NCI-H526 (cell line): ENCODE measurements at regions not wholly inside any gene's neighbourhood (a gene's known extent, or its start where the extent isn't known, plus 50 kb on each side); places are given as distances from the start of the nearest gene placed in this dataset.

Experiments used
- DNase-seq, 2 experiments: peaks; one replicate each; lab custom pipeline; 2025; lab: John Stamatoyannopoulos, UW

DNA sequence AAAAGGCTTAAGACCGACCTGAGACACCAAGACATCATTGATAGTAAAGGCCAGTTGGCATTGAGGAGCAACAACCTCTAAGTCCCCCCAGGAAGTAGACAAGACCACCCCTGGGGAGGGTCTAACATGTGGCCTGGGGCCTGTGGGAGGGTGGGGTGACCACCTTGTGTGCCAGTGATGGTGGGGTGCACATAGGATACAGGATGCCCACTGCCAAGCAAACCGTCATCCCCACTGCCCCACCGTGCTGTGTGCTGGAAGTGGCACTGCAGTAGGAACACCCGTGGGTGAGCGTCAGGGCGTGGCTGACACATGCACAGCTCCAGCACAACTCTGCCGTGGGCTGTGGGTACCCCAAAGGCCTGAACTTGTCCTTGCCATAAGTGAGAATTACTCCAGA lies 84.3 kb upstream of the LGALSL start:
- DNase-seq, result no peak

DNA sequence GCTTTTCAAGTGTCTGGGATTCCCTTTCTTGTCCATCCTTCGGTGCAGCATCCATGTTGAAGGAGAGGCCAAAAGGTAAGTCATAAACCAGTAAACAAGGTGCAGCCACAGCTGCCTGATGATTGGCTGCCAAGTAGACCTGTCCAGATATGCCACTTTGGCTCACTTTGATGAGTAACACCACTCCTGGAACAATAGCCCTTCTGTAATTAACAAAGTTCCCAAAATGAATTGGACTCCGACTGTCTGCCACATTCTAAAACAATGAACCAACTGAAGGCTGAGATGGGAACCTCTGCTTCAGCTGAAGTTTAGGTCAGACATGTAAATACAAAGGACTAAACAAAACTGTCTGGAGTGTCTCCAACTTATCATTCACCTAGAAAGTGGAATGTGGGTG lies 82.2 kb upstream of the LGALSL start:
- DNase-seq, result no peak

DNA sequence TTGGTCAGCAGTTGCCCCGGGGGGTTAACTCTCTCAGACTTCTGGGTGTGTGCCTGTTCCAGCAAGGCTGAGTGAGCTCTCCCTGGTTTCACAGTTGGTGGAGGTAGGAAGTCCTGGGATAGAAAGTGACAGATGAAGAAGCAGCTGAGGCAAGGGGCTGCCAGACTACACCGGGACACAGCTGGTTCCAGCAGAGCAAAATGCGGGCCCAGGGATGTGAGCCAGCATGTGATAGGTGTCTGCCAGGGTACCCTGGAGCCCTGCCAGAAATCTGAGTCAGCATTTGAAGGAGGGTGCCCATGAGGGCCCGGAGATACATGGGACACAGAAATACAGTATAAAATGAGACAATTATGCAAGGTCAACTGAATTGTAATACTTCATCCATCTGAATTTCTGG lies 79.3 kb upstream of the LGALSL start:
- DNase-seq, result no peak

DNA sequence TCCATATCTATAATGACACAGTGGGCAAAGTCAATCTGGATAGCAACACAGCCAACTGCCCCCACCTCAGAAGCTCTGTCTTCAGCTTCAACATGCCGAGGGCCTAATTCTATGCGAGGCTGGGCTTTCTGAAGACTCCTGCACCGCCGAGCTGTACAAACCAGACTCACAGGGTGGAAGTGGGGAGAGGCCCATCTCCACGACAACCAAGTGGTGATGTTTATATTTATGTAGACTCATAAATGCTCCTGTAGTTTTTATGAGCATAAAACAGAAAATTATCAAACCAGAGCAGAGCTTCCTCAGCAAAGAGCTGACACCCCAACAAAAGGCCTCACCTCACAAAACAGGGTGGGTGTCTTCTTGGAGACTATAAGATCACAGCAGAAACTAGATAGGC lies 77.0 kb upstream of the LGALSL start:
- DNase-seq, result no peak

DNA sequence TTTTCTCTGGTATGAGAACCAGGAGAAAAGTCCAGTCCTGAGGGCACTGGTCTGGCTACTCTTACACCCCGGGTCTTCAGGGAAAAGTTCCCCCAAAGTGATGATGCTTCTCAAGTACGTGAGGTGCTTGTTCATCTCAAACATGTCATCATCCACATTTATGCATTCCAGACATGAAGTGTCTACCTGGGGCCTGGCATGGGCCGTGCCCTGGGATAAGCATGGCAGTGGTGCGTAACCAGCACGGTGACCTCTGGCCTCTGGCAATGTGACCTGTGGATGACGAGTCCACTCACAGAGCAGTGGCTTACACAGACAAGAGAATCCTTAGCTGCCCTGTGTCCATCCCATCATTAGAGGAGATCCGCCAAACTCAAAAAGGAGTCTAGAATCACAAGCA lies 74.8 kb upstream of the LGALSL start:
- DNase-seq, result no peak

DNA sequence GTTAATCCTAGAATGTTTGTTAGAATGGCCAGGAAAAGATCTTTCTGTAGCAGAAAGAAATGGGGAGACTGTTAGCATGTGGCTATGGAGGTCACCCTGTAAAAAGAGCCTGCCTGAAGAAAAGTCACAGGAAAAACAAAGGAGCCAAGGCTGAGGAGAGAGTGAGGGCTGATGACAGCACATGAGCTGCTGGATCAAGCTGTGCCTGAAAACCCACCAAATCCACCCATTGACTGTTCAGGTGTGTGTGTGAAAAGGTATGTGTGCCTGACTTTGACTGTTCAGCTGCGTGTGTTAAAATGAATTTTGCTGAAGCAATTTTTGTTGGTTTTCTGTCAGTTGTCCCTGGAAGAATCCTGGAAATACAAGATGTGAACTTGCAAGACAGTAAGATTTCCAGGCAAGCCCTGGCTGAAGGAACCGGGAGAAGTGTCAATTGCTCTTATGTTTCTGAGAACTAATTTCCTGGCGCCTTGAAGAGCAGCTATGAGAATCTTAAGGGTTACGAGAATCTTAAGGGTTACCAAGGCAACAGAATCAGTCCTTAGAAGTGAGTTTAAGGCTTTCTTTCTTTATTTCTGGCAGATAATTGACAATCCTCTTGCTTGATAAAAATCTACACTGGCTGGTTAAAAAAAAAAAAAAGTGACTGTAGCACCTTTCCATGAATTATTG lies 73.0 kb upstream of the LGALSL start:
- no peak for DNase-seq

DNA sequence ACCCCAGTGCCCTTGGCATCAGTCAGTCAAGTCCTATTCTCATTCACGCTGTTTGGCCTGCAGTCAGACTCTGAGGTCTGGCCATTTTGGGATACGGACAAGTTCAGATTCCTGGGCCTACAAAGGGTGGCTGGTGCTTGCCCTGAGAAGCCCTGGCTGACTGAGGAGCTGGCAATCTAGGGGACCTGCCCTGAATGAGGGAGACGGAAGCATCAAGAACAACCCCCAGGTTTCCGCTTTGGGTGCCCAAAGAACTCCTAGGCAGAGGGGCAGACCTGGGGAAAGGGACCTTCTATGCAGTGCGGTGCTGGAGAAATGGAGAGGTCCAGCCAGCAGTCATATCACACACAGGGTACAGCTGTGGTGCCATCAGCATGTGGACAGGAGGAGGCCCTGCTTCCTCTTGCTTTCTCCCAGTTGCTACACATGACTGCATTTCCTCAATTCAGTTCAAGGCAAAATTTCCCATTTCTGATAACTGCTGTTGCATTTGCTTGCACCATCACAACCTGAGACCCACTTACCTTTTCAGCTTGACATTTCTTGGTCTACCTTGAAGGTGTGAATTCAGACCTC lies 70.9 kb upstream of the LGALSL start:
- no peak for DNase-seq

DNA sequence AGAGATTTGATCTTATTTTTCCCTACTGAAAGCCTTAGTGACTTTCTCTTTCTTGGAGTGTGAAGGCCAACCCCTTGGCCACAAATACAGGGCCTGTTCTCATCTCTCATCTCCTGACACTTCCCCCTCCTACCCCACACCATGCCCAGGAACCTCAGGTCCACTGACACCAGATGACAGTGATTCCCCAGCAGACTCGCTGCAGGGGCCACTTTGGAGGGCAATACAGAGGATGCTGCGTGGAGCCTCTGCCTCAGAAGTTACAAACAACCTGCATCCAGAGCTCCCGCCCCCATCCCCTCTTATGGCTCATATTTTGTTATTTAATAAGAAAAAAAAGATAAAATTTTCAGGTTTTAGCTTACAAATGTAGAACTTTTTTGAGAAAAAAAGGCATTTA lies 70.1 kb upstream of the LGALSL start:
- no peak for DNase-seq

DNA sequence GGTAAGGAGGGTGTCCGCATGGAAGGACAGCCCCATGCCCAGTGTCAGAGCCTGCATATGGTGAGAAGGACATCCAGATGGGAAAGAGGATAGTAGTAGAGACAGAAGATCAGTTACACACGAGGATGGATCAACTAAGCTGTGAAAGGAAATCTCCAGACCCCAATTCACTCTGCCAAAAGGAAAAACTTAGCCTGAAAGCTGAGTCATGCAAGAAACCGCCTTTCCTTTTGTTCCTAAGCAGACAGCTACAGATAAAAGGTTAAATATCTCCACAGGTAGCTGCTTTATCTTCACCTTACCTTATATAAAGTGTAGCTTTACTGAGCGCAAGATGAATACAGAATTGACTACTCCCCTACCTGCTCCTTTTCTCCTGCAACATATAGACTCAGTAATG lies 67.3 kb upstream of the LGALSL start:
- no peak for DNase-seq

DNA sequence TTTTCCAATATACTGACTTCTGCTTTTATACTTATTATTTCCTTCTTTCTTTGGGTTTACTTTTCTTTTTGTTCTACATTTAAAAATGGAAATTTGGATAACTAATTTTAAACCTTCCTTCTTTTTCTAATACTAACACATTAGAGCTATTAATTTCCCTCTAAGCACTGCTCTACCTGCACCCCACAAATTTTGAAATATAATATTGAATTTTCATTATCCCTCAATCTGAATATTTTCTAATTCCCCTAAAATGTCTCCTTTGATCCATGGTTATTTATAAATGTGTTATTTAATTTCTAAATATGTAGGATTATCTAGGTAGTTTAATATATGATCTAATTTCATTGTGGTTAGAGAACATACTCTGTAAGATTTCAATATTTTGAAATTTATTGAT lies 63.4 kb upstream of the LGALSL start:
- DNase-seq, result no peak

DNA sequence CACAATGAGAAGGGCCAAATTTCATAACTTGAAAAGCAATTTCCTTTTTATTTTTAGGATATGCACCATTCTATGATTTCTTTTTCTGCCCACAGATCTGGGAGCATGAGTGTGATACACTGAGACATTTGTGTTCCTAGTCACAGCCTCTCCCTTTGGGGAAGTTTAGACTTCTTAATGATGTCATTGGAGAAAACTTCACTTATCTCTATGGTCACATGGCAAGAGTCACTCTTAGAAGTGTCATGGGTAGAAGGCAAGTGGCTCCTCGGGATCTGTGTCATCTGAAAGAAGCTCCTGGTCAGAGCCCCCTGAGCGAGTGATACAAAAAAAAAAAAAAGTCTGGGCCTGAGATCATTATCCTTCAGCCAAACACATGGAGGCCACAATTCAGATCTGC lies 62.5 kb upstream of the LGALSL start:
- DNase-seq, result no peak

DNA sequence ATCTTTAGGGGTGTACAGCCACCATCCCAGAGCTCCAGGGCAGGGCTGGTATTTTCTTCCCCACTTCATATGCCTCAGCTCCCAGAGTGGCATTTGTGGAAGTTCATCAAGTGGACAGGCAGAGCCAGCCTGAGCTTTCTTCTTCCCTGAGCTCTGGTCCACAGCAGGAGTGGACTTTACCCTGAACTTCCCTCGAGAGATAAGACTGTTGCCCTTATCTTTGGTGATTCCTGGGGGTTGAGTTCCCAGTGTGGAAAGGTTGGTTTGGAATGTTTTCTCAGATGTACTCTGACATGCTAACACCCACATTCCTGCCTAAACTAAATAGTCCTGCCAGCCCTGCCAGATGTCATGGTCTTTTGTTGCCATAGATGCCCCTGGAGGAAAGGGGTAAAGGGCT lies 62.0 kb upstream of the LGALSL start:
- no peak for DNase-seq

DNA sequence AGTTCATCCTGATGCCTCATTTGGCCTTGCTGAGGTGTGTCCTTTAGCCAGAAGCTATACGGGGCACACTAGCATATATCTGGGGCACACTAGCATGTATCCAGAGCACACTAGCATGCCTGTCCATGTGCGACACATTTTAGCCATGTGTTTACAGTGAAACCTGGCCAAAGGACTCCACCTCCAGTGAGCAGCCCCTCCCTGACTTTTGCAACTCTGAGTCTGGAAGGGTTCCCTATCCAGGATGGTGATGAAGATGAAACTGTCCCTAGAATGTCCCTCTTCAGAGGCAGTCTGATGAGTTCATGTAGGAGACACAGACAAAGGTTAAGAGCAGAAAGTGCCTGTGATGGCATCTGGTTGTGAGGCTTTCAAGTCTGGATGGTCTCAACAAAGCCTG lies 61.4 kb upstream of the LGALSL start:
- DNase-seq, result no peak

DNA sequence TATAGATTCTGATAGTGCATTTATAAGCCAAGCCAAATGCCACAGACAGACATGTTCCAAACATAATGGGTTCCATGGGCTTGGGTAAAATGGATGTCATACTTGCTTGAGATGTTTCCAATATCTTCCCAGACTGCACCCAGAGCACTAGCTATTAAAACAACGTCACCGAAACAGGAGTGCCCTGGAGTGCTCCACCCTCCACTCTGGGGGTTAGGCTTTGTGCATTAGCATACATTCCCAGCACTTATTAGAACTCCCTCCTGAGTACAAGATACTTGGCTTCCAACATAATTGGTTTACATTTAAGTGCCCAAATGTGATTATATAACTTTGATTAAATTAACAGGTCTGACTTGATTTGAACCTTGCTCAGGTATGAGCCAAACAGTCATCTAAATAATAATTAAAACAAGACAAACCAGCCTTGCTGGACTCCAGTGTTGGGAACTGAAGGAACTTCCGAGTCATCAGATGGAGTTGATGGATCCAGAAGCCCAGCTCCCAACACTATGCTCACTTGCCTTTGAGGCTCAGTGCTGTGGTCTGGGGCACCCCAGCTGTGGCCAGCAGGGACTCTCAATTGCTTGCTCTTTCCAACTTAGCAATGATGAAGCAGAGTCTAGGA lies 60.5 kb upstream of the LGALSL start:
- no peak for DNase-seq

DNA sequence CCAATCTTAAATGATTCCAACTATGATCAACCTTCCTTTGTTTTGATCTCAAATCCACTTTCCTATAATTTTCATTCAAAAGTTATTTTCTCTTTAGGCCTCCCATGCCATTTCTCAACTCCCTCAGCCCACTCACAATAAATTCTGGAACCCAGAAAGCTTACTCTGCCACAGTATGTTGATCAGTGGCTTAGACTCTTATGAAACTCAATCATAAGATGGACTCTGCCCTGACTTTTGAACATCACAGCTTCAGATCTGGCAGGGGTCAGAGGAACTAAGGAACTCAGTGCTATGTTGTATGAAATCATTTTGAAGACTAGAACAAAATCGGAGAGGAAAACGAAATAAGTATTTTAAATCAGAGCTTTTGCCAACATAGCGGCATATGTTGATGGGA lies 59.8 kb upstream of the LGALSL start:
- no peak for DNase-seq

DNA sequence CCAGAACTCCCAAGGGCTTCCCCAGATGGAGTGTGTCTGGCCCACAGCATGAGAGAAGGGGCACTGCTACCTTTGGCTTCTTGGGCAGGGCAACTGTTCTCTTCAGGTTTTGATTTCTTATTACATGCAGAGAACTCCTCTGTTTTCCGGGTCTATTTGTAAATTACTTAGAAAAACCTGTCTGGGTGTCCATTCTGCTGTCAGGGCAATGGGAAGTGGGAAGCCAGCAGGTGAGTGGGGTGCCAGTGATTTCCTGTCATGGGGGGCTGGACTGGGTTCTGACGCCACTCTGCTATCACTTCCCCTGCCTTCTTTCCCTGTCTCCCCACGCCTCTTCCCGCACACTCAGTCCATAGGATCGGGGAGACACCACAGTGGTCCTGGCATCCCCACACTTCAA lies 58.0 kb upstream of the LGALSL start:
- no peak for DNase-seq

DNA sequence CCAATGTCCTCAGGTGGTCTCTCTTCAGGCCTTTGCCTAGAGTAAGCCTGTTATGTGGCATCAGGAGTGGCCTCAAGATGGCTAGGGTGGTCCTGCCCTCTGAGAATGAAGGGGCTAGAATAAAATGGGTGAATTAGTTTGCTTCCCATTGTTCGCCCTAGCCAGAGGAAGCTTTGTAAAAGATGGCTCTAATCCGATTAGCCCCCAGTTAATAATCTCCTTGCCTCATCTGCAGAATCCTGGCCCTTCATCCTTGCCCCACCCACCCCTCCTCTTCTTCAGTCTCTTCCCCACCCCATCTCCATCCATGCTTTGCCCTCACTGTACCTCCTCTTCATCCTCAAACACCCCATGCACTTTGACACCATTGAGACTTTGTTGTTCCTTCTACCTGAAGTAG lies 57.4 kb upstream of the LGALSL start:
- no peak for DNase-seq

DNA sequence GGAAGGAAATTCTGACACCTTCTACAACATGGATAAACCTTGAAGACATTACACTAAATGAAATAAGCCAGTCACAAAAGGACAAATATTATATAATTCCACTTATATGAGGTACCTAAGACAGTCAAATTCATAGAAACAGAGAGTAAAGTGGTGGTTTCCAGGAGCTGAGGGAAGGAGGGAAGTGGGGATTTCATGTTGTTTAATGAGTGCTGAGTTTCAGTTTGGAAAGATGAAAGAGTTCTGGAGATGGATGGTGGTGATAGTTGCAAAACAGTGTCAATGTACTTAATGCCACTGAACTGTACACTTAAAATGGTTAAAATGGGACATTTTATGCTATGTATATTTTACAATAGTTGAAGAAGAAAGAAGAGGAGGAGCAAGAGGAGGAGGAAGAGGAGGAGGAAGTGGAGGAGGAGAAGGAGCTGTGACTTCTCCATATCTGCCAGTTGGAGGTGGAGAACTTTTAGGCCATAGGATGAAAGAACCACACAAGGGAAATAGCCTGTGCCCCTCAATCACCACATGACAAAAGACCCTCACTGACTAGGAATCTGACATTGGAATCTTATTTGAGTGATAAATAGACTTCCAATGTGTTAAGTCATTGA lies 55.3 kb upstream of the LGALSL start:
- DNase-seq, result no peak

DNA sequence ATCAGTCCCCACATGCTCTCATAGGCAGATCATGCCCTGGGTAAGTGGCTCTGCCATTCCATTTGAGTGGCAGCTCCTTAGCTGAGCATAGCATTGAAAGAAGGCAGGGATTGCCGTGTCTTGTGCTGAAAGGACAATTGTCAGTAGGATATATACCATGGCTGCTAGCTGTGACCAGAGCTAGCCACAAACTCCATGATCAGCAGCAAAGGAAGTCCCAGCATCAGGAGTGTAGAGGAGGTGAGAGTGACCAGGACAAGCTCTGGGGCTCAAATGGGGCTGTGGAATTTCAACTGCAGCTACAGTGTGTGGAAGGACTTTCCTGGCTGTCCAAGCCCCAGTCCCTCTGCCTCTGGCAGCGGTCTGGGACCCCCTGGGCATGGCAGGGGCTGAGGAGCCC lies 54.4 kb upstream of the LGALSL start:
- DNase-seq, result no peak

DNA sequence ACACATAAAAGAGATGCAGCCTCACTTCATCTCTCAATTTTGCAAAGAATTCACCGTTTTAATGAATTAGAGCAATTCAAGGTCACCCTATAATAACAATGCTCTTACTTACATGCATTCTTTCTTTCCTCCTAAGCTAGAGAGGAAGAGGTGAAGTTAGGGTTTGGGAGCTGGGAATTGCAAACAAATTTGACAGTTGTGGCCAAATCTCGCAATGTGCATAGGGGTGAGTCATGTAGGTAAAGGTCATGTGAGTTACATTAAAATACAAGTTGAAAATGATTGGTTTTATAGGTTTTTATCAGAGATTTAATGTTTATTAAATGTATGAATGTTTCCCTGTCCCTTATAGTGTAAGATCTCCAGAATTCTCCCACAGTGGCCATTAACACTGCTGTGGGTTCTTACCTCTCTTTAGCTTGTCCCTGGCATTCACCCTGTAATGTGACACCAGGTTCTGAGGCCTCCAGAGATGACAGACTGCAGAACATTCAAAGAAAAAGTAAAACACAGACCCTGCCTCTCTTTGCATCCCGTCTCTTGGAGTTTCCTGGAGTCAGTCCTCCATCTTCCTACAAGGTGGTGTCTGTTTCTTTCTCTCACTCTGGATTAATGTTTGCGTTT lies 53.7 kb upstream of the LGALSL start:
- DNase-seq, result no peak

DNA sequence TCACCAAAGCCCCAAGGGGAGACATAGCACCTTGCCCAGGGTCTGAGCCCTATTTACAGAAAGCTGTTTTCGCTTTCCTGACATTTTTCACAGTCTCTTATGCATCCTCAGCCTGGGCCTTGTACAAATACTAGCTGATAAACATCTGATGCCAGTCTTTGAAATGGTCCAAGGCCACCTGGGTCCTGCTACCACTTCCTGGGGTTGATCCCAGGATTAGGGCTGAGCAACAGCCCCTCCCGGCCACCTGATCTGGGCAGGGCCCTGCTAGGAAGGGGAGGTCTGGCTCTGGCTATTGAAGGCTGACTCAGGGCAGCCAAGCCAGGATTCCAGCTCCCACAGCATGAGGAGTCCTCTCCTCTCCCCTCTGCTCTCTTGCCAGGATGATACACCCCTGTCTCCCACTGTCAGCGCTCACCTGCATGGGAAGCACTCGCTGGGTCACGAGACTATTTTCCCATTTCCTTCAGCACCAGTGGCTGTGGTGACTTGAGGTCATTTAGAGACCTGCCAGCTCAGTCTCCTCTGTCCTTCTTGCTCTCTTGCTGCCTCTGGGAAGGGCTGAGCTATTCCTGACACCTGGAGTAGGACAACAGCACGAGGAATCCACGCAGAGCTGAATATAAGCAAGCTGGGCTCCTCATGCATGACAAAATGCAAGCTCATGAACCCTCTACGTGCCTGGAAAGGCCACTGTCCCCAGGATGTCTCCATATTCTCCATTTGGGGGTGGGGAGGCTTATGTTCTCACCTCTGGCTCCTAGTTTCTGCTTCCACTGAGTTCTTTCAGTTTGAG lies 53.0 kb upstream of the LGALSL start:
- no peak for DNase-seq

DNA sequence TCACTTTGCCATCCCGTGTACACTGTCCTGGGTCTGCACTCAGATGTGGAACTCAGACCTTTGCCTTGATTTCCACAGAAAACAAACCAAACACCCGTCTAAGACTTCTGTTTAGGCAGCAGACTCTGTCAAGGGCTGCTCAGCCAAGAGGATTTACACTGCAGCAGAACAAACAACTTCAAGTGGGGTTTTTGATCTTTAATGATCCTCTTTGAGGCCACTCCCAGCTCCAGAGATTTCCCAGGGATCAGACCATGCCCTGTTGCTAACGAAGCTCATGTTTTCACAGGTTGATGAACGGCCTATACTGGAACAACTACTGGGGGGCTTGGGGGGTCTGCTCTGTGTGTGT lies 52.5 kb upstream of the LGALSL start:
- no peak for DNase-seq
